Testis (tissue), 2 donors: ENCODE measurements at regions not wholly inside any gene's neighbourhood (a gene's known extent, or its start where the extent isn't known, plus 50 kb on each side); places are given as distances from the start of the nearest gene placed in this dataset.

Experiments
- DNase-seq: peaks from one replicate; pipeline ENCODE4 v3.0.0-alpha.2; 2019
- H3K27ac ChIP-seq, 2 donors: fragments of 200-600 bp; sonication (generic); one replicate each; pipeline ENCODE4 v1.5.1; 2019
- H3K27me3 ChIP-seq: fragments of 200-600 bp; sonication (generic); one replicate; pipeline ENCODE4 v1.5.1; 2019
- H3K36me3 ChIP-seq: fragments of 200-600 bp; sonication (generic); one replicate; pipeline ENCODE4 v1.5.1; 2017; ENCODE audit warnings: low read depth; ENCODE audit errors: missing control alignments
- H3K4me1 ChIP-seq: fragments of 200-600 bp; sonication (generic); one replicate; pipeline ENCODE4 v1.5.1; 2019
- H3K4me3 ChIP-seq, 2 donors: fragments of 200-600 bp; sonication (generic); one replicate each; pipeline ENCODE4 v1.5.1; 2017 to 2019
- H3K9me3 ChIP-seq: fragments of 200-600 bp; sonication (generic); one replicate; pipeline ENCODE4 v1.5.1; 2017
- POLR2A ChIP-seq: fragments of 450-650 bp; IDR thresholded peaks from one replicate; pipeline ENCODE4 v1.6.1; 2017; ENCODE audit warnings: antibody characterized with exemption, mild to moderate bottlenecking, moderate library complexity
- WGBS, 2 donors: methylation state at CpG; one replicate each; pipeline ENCODE4 v1.1.5; 2018; 5-methylcytosine and 5-hydroxymethylcytosine counted together
- intact Hi-C: fragments of 100-400 bp; cut with DNase I; formaldehyde crosslinking; loops from one replicate; pipeline ENCODE4 v1.15.1; 2023; ENCODE audit warnings: low total_unique reads
- TF ChIP-seq, protein P1 (sequence below), 3 experiments: fragments of 450-650 bp in 2 of 3; fragments of 200-600 bp in 1 of 3; sonication (generic) in 1 of 3; IDR thresholded peaks; one replicate each; pipeline ENCODE4 v1.5.1; 2016 to 2019; ENCODE audit warnings: antibody characterized with exemption in 3 of 3, mild to moderate bottlenecking in 2 of 3, moderate library complexity in 1 of 3

DNA sequence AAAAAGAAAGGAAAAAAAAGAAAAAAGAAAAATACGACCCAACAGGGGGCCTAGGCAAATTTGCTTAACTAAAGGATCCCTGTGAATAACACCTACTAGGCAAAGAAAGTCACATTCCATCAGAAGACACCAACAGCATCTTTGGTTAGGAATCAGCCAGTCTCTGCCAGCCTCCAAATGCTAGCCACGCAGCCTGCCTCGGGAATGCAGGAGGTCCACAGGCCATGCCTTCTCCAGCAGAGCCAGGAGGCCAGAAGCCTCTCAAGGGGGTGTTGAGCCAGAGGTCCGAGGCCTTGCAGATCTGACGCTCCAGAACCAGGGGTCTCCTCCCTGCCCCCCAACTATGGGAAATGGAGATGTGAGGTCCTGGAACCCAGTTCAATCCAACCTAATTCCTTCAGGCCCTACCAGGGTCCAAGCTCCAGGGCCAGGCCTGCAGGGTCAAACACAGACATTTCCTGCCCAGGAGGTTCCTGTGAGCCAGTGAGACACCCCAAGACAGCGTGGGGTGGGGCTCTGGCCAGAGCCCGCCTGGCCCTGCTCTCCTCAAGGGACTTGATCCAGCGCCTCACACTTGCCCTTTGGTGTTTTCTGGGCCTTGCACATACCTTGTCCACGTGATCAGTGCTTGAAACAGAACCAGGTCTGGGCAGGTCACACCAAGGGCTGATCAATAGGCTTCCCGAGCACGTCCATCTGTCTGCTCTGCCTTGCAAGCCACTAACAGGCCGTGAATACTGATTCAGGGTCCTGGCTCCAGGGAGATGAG is 289.6 kb upstream of the ID2 start:
- Histone ChIP-seq H3K36me3 (no peaks in the 10 kb centered on the region), H3K4me1 (no peaks in the 10 kb centered on the region), H3K27ac (no peak overlapping the region), H3K27me3 (no peaks in the 10 kb centered on the region), H3K4me3 (no peak overlapping the region), H3K9me3 (no peaks in the 10 kb centered on the region)
- WGBS, 2 donors = 82 to 94% methylated on average over 7 to 12 of the region's 12 CpGs
- no peak for DNase-seq
- TF ChIP-seq, protein P1, sequence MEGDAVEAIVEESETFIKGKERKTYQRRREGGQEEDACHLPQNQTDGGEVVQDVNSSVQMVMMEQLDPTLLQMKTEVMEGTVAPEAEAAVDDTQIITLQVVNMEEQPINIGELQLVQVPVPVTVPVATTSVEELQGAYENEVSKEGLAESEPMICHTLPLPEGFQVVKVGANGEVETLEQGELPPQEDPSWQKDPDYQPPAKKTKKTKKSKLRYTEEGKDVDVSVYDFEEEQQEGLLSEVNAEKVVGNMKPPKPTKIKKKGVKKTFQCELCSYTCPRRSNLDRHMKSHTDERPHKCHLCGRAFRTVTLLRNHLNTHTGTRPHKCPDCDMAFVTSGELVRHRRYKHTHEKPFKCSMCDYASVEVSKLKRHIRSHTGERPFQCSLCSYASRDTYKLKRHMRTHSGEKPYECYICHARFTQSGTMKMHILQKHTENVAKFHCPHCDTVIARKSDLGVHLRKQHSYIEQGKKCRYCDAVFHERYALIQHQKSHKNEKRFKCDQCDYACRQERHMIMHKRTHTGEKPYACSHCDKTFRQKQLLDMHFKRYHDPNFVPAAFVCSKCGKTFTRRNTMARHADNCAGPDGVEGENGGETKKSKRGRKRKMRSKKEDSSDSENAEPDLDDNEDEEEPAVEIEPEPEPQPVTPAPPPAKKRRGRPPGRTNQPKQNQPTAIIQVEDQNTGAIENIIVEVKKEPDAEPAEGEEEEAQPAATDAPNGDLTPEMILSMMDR (IDR thresholded peaks at IDR 0.05) = no peak
- no peak for TF ChIP-seq POLR2A
- intact Hi-C loops = no loop called here

DNA sequence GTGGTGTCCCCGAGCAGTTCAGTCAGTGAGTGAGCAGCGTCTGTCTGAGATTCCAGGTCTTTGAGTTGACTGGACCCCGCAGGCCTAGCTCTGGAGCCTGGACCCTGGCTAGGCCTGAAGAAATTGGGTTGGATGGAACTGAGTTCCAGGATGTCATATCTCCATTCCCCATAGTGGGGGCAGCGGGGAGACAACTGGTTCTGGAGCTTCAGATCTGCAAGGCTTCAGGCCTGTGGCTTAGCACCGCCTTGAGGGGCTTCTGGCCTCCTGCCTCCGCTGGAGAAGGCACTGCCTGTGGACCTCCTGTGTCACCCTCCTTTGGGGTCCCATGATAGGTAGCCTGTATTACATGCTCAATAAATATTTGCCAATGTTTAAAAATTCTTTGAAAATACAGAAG is 288.4 kb upstream of the ID2 start:
- Histone ChIP-seq H3K27ac (no peak overlapping the region), H3K4me1 (no peaks in the 10 kb centered on the region), H3K27me3 (no peaks in the 10 kb centered on the region), H3K36me3 (no peaks in the 10 kb centered on the region), H3K4me3 (no peak overlapping the region), H3K9me3 (no peaks in the 10 kb centered on the region)
- WGBS, 2 donors = 98 to 99% methylated on average over 6 of the region's 6 CpGs
- TF ChIP-seq POLR2A = no peak
- TF ChIP-seq, protein P1 (IDR thresholded peaks at IDR 0.05) = no peak
- intact Hi-C loops = no loop called here
- no peak for DNase-seq

DNA sequence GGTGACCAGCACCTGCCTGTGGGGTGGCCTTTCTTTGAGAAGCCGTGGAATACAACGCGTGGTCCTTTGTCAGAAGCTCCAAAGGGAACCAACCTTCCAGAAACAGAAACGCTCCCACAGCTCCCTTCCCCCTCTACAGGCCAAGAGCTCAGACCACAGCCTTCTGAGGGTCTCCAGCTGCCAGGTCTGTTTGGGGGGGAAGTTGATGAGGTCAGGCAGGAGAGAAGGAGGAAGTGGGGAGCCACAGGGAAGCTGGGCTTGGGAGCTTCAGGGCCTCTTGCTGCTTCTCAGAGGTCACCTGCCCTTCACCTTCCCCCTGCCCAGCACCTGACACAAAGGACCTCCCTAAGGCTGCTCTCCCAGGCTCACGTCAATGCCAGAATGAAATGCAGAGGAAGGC is 287.7 kb upstream of the ID2 start:
- TF ChIP-seq POLR2A = no peak
- TF ChIP-seq, protein P1 (IDR thresholded peaks at IDR 0.05) = no peak
- no peaks in the 10 kb centered on the region for H3K27me3 ChIP-seq
- no peak for DNase-seq
- H3K27ac ChIP-seq = no peak overlapping the region
- intact Hi-C loops = no loop called here
- H3K4me3 ChIP-seq = no peak overlapping the region
- H3K9me3 ChIP-seq = no peaks in the 10 kb centered on the region
- WGBS, 2 donors = 87 to 91% methylated on average over 5 of the region's 5 CpGs
- H3K36me3 ChIP-seq = no peaks in the 10 kb centered on the region
- H3K4me1 ChIP-seq = no peaks in the 10 kb centered on the region

DNA sequence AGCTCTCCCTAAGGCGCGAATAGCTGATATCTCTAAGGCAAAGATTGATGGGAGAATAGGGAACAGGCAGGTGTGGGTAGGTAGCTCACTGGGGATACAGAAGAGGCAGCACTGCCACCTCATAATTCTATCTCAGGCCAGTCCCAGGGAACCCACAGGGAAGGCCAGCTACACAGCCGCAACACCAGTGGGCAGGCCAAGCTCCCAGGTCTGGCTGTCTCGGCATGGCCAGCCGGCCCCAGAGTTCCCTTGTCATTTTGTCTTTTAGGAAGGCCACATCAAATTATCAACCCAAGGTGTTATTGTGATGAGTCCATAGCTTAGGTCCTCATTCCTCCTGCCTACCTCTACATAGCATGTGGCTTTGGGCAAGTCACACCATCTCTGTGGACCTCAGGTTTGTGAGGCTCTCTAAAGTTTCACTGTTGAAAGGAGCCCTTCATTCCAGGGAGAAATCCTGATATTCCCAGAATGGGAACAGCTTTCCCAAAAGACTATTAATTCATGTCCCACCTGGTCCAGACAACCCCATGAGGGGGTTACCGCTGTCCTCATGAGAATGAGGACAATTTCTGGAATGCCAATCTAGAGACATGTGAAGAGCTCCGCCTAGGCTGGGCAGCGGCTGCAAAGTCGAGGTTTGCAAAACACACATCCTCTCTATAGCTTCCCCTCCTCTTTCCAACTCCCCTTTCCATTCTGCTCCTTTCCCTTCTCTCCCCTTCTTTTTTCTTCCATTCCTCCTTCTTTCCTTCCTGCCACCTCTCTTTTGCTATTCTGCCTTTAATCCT is 287.1 kb upstream of the ID2 start:
- Histone ChIP-seq H3K27me3 (no peaks in the 10 kb centered on the region), H3K36me3 (no peaks in the 10 kb centered on the region), H3K27ac (no peak overlapping the region), H3K4me3 (no peak overlapping the region), H3K9me3 (no peaks in the 10 kb centered on the region), H3K4me1 (no peaks in the 10 kb centered on the region)
- 92 to 93% methylated on average over 9 of the region's 9 CpGs for WGBS, 2 donors
- intact Hi-C loops = no loop called here
- DNase-seq = no peak
- no peak for TF ChIP-seq POLR2A
- TF ChIP-seq, protein P1 (IDR thresholded peaks at IDR 0.05) = no peak
